A549 (cell line): ENCODE measurements at regions not wholly inside any gene's neighbourhood (a gene's known extent, or its start where the extent isn't known, plus 50 kb on each side); places are given as distances from the start of the nearest gene placed in this dataset.

Experiments used
- CTCF ChIP-seq: fragments of >200 bp; sonication (Bioruptor Twin); formaldehyde crosslinking; IDR thresholded peaks from 3 replicates; pipeline ENCODE4 v1.5.1; 2016
- HEYL ChIP-seq: fragments of 250-450 bp; sonication (Bioruptor Pico); IDR thresholded peaks from 2 replicates; pipeline ENCODE4 v1.8.0; 2021; ENCODE audit warnings: mild to moderate bottlenecking, moderate library complexity
- JUNB ChIP-seq: fragments of >200 bp; sonication (Bioruptor Twin); formaldehyde crosslinking; IDR thresholded peaks from 2 replicates; pipeline ENCODE4 v1.6.1; 2016
- NFE2L2 ChIP-seq: fragments of 150-350 bp; conservative IDR thresholded peaks from 2 replicates; pipeline ENCODE4 v1.6.1; 2014; ENCODE audit warnings: low read length
- NR3C1 ChIP-seq: fragments of >200 bp; sonication (Bioruptor Twin); formaldehyde crosslinking; IDR thresholded peaks from 3 replicates; pipeline ENCODE4 v1.6.1; 2017
- REST ChIP-seq: fragments of 200-600 bp; sonication (generic); IDR thresholded peaks from 2 replicates; pipeline ENCODE4 v1.6.1; 2016; ENCODE audit warnings: antibody characterized with exemption, mild to moderate bottlenecking, moderate library complexity

- TF ChIP-seq NFE2L2 (no peak), CTCF (no peak), JUNB (no peak), HEYL (no peak), NR3C1 (no peak), REST (no peak)
These were observed 177.2 kb downstream of the GADD45G start for GRCh38 chr9:89781838-89782540.
